ENCODE measurements at regions not wholly inside any gene's neighbourhood (a gene's known extent, or its start where the extent isn't known, plus 50 kb on each side); places are given as distances from the start of the nearest gene placed in this dataset.

DNA sequence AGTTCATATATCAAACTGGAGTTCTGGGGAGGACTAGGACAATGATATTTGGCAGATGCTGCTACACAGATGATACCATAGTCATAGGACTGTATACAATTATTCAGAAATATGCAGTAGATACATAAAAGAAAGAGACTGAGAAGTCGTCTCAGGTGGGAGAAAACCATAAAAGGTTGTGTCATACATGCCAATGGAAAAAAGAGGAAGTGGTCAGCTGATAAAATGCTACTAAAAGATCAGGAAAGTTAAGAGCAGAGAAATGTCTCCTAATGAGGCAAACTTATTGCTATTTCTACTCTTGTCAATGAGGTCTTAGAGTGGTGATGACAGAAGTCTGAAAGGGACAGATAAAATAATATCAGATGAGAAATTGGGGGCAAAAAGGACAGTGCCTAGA, 407.6 kb downstream of the COL12A1 start:
- no peak for TF ChIP-seq SIN3A (IDR thresholded peaks at IDR 0.05; ENCODE audit: borderline replicate concordance, insufficient read depth, low read length)
- TF ChIP-seq FOXP2 (optimal IDR thresholded peaks at IDR 0.05; ENCODE audit: borderline replicate concordance, extremely low read depth, extremely low read length, insufficient read depth): no peak
- TF ChIP-seq POLR2AphosphoS5 (IDR thresholded peaks at IDR 0.05; ENCODE audit: low read depth, low read length): no peak
- no peak for TF ChIP-seq TAF1 (IDR thresholded peaks at IDR 0.05; ENCODE audit: borderline replicate concordance, insufficient read depth, low read length)
- TF ChIP-seq, protein P1, sequence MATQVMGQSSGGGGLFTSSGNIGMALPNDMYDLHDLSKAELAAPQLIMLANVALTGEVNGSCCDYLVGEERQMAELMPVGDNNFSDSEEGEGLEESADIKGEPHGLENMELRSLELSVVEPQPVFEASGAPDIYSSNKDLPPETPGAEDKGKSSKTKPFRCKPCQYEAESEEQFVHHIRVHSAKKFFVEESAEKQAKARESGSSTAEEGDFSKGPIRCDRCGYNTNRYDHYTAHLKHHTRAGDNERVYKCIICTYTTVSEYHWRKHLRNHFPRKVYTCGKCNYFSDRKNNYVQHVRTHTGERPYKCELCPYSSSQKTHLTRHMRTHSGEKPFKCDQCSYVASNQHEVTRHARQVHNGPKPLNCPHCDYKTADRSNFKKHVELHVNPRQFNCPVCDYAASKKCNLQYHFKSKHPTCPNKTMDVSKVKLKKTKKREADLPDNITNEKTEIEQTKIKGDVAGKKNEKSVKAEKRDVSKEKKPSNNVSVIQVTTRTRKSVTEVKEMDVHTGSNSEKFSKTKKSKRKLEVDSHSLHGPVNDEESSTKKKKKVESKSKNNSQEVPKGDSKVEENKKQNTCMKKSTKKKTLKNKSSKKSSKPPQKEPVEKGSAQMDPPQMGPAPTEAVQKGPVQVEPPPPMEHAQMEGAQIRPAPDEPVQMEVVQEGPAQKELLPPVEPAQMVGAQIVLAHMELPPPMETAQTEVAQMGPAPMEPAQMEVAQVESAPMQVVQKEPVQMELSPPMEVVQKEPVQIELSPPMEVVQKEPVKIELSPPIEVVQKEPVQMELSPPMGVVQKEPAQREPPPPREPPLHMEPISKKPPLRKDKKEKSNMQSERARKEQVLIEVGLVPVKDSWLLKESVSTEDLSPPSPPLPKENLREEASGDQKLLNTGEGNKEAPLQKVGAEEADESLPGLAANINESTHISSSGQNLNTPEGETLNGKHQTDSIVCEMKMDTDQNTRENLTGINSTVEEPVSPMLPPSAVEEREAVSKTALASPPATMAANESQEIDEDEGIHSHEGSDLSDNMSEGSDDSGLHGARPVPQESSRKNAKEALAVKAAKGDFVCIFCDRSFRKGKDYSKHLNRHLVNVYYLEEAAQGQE (IDR thresholded peaks at IDR 0.05; ENCODE audit: insufficient read depth in 1 of 2, low read depth in 2 of 2, low read length in 2 of 2): no peak

DNA sequence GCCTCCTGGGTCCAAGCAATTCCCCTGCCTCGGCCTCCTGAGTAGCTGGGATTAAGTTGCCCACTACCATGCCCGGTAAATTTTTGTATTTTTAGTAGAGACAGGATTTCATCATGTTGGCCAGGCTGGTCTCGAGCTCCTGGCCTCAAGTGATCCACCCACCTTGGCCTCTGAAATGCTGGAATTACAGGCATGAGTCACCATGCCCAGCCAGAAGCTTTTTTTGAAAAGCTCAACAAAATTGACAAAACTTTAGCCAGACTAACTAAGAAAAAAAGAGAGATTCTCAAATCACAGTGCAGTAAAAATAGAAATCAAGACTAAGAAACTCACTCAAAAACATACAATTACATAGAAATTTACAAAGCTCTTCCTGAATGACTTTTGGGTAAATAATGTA, 420.6 kb downstream of the COL12A1 start:
- TF ChIP-seq, protein P1 (IDR thresholded peaks at IDR 0.05; ENCODE audit: insufficient read depth in 1 of 2, low read depth in 2 of 2, low read length in 2 of 2): no peak
- no peak for TF ChIP-seq SIN3A (IDR thresholded peaks at IDR 0.05; ENCODE audit: borderline replicate concordance, insufficient read depth, low read length)
- no peak for TF ChIP-seq TAF1 (IDR thresholded peaks at IDR 0.05; ENCODE audit: borderline replicate concordance, insufficient read depth, low read length)
- no peak for TF ChIP-seq FOXP2 (optimal IDR thresholded peaks at IDR 0.05; ENCODE audit: borderline replicate concordance, extremely low read depth, extremely low read length, insufficient read depth)
- TF ChIP-seq POLR2AphosphoS5 (IDR thresholded peaks at IDR 0.05; ENCODE audit: low read depth, low read length): no peak

DNA sequence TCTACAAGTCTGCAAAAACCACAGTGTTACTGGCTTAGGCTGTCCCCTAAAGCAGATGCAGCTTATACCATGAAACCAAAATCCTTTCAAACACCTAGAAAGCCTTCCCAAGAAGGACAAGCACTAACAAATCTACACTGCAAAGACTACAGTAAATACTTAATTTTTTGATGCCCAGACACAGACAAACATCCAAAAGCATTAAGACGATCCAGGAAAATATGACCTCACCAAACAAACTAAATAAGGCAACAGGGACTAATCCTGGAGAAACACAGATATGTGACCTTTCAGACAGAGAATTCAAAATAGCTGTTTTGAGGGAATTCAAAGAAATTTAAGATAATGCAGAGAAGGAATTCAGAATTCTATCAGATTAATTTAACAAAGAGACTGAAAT, 423.5 kb downstream of the COL12A1 start:
- no peak for TF ChIP-seq SIN3A (IDR thresholded peaks at IDR 0.05; ENCODE audit: borderline replicate concordance, insufficient read depth, low read length)
- no peak for TF ChIP-seq TAF1 (IDR thresholded peaks at IDR 0.05; ENCODE audit: borderline replicate concordance, insufficient read depth, low read length)
- TF ChIP-seq, protein P1 (IDR thresholded peaks at IDR 0.05; ENCODE audit: insufficient read depth in 1 of 2, low read depth in 2 of 2, low read length in 2 of 2): no peak
- TF ChIP-seq POLR2AphosphoS5 (IDR thresholded peaks at IDR 0.05; ENCODE audit: low read depth, low read length): no peak
- no peak for TF ChIP-seq FOXP2 (optimal IDR thresholded peaks at IDR 0.05; ENCODE audit: borderline replicate concordance, extremely low read depth, extremely low read length, insufficient read depth)

DNA sequence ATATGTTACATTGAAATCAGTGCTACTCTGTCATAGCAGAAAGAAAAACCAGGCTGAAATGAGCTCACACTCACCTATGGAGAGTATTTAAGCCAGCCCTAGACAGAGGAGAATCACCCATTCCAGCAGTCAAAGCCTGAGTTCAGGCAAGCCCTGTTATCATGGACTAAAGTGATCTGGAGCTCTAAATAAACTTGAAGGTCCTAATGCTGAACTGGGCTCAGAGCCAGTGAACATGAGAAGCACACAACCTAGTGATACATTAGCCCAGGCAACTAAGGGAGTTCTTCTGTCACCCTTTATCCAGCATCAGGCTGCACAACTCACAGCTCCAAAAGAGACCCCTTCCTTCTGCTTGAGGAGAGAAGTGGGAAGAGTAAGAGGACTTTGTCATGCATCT, 425.0 kb downstream of the COL12A1 start:
- TF ChIP-seq TAF1 (IDR thresholded peaks at IDR 0.05; ENCODE audit: borderline replicate concordance, insufficient read depth, low read length) (no peak), POLR2AphosphoS5 (IDR thresholded peaks at IDR 0.05; ENCODE audit: low read depth, low read length) (no peak), SIN3A (IDR thresholded peaks at IDR 0.05; ENCODE audit: borderline replicate concordance, insufficient read depth, low read length) (no peak), FOXP2 (optimal IDR thresholded peaks at IDR 0.05; ENCODE audit: borderline replicate concordance, extremely low read depth, extremely low read length, insufficient read depth) (no peak)
- TF ChIP-seq, protein P1 (IDR thresholded peaks at IDR 0.05; ENCODE audit: insufficient read depth in 1 of 2, low read depth in 2 of 2, low read length in 2 of 2): no peak

DNA sequence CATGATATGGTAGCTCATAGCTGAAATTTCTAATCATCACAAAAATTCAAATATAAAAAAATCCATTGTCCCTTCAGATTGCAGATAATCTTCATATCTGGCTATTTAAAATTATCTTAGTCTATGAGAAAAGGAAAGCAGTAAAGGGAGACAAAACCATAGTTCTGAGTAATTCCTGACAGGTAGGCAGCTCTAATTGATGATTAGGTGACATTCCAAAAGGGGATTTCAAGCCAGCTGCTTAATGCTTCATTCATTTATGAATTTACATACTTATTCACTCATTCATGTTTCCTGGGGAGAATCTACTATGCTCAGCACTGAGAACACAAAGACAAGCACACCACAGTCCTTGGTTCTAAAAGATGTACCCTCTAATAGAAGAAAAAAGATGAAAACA, 437.1 kb downstream of the COL12A1 start:
- TF ChIP-seq SIN3A (IDR thresholded peaks at IDR 0.05; ENCODE audit: borderline replicate concordance, insufficient read depth, low read length) (no peak), POLR2AphosphoS5 (IDR thresholded peaks at IDR 0.05; ENCODE audit: low read depth, low read length) (no peak), FOXP2 (optimal IDR thresholded peaks at IDR 0.05; ENCODE audit: borderline replicate concordance, extremely low read depth, extremely low read length, insufficient read depth) (no peak), TAF1 (IDR thresholded peaks at IDR 0.05; ENCODE audit: borderline replicate concordance, insufficient read depth, low read length) (no peak)
- TF ChIP-seq, protein P1 (IDR thresholded peaks at IDR 0.05; ENCODE audit: insufficient read depth in 1 of 2, low read depth in 2 of 2, low read length in 2 of 2): no peak

All from PFSK-1 (cell line).